NCI-H1417 treated with DMSO at 0.1 percent for 48 hours (cell line): ENCODE measurements at regions not wholly inside any gene's neighbourhood (a gene's known extent, or its start where the extent isn't known, plus 50 kb on each side); places are given as distances from the start of the nearest gene placed in this dataset.
"Not testable (repeated sequence)": the region's sequence is repeated elsewhere in the genome, so short reads cannot be mapped to it uniquely, and the experiment has no call there.

Experiments used
- DNase-seq: peaks from one replicate; lab custom pipeline; 2025; lab: John Stamatoyannopoulos, UW

DNA sequence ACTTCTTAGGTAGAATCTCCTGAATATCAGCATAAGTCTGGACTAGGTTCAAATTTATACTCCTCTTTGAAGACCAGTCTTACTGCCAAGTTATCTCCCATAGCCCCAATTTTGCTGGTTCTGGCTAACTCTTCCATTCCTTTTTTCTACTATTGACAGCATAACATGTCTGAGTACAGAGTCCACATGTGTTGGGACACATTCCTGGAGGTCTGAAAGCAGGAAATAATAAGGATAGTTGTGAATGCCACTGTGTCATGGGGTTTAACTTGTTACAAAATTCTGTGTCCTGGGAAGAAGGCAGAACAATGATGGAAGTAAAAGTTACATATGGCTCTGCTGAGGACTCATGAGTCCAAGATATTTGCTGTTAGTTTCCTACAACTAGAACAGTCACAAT is 57.4 kb upstream of the ZBTB20 start:
- DNase-seq: no peak

DNA sequence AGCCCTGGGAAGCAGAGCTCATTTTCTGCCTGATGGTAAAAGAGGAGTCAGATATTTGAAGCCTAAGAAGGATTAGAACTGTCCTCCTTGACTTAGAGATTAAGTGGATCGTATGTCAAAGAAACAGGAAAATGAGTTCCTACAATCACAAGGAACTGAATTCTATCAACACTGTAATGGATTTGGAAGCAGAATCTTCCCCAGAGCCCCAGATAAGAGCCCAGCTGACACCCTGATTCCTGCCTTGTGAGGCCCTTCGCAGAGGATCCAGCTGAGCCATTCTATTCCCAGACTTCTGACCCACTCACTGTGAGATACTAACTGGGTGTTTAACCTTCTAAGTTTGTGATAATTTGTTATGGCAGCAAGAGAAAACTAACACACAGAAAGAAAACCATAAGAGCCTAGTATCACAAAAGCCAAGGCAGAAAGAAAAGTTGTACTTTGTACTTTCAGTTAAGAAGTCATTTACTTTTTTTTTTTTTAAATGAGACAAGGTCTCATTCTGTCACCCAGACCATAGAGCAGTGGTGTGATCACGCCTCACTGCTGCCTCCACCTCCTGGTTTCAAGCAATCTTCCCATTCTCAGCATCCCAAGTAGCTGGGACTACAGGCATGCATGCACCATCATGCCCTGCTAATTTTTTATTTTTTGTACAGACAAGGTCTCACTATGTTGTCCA is 61.1 kb upstream of the ZBTB20 start:
- DNase-seq: no peak

DNA sequence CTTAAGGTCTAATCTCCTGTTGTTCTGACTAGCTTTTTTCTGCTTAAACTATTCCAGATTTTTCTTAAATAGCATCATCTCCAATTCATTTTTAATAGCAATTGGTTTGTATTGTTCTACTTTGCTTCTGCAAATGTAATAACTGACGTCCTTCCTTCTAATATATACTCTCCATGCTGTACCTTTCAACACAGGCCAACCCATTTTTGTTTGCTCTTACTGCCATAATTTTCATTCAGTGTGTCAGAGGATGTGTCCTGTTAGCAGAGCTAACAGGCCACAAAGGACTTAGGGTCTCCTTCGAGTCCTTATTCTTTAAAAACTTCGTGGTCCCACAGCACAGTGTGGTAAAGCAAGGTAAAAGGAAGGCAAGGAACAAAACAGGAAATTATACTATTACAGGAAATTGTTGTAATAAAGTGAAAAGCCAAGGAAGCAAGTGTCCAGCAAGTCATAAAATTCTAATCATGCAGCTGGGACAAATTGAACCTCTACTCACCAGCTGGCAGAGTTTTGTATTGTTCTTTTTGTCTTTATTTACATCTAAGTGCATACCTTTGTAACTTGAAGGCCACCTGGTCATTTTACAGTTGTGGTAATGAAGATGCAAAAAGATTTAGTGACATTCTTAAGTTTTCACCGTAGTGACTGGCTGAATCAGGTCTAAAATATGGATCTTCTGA is 64.9 kb upstream of the ZBTB20 start:
- DNase-seq: no peak

- no peak for DNase-seq
Measured at GRCh38 chr3:115212615-115213014, 65.5 kb upstream of the ZBTB20 start.

- DNase-seq: not testable (repeated sequence)
Measured at GRCh38 chr3:115213052-115213451, 66.0 kb upstream of the ZBTB20 start.

DNA sequence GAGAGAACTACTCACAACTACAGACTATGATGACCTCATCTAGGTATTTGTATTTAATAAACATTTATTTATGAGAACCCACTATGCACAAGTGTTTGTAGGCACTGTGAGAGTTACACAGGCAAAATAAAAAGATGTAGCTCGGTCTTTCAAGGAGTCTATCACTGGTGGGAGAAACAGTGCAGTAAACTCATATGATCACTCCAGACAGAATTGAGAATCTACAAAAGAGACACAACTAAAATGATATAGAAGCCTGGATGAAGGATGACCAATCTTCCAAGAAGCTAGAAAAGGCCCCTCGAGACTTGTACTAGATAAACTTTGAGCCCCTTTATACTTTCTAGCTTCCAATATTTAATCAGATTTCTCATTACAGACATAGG is 70.2 kb upstream of the ZBTB20 start:
- no peak for DNase-seq

GRCh38 chr3:115217678-115218451 is 70.8 kb upstream of the ZBTB20 start:
- peak; percentile 62 for DNase-seq

DNA sequence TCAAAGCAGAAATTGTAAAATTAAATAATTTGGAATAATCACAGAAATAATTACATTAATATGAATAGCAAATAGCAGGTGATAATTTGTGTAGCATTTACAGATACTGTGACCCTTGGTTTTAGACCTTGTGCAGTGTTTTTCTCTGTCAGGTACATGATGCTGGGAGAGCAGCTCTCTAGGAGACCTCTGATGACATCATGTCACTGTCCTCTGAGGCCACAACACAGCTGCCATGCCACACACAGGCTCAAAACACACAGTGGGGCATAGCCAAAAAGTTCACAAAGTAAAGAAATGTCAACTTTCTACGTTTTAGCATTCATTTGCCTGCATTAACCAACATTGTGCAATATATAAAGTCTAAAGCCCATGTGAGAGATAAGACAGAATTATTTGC is 71.8 kb upstream of the ZBTB20 start:
- DNase-seq: no peak

GRCh38 chr3:115224687-115225086 is 77.6 kb upstream of the ZBTB20 start:
- no peak for DNase-seq

GRCh38 chr3:115226844-115227445 is 79.9 kb upstream of the ZBTB20 start:
- no peak for DNase-seq

- DNase-seq: no peak
Measured at GRCh38 chr3:115227461-115227860, 80.4 kb upstream of the ZBTB20 start.

- no peak for DNase-seq
Measured at GRCh38 chr3:115228266-115228665, 81.2 kb upstream of the ZBTB20 start.

DNA sequence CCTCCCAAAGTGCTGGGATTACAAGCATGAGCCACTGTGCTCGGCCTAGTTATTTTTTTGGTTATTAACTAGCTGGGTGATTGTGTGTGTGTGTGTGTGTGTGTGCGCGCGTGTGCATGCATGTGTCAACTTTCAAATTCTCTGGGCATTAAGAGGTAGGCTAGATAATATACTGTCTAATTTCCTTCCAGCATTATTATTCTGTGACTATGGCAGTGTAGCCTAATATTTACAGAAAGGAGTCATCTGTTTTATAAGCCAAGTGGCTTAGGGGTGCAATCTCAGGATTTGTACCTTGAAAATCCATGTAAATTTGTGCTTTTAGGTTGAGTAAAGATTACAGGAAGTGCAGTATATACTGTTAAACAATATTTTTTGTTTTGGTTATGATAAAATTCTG is 85.1 kb upstream of the ZBTB20 start:
- DNase-seq: no peak

DNA sequence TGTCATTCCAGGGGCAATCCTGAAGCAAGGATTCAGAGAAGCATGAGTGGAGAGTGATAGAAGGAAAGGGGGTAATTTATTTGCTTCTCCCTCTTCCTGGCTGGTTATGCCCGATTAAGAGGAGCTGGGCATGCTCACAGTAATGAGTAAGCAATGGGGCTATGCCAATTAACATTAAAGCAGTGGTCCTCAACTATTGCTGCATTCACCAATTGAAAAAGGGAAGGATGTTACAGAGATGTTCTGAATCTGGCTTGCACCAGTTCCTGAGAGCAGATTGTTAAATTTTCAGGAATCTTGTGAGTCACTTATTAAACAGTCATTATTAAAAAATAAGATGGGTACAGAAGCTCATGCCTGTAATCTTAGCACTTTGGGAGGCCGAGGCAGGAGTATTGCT is 85.9 kb upstream of the ZBTB20 start:
- DNase-seq: no peak

DNA sequence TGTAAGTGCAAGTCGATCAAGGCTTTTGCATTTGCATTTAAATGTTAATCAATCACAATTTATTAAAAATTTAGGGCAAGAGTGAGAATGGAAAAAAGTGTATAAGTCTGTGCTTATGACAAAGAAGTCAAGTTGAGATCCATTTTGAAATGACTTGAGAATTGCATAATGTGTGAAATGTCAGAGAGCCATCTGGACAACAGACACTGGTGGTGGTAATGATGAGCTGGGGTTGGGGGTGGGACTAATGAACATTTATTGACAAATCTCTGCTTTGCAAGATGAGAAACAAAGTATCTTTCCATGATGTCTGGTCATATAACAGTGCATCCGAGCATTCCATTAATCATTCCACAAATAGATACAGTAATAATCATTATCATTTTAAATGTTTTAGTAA is 89.4 kb upstream of the ZBTB20 start:
- no peak for DNase-seq

- DNase-seq: peak; percentile 84
Measured at GRCh38 chr3:115239717-115240116, 92.6 kb upstream of the ZBTB20 start.

DNA sequence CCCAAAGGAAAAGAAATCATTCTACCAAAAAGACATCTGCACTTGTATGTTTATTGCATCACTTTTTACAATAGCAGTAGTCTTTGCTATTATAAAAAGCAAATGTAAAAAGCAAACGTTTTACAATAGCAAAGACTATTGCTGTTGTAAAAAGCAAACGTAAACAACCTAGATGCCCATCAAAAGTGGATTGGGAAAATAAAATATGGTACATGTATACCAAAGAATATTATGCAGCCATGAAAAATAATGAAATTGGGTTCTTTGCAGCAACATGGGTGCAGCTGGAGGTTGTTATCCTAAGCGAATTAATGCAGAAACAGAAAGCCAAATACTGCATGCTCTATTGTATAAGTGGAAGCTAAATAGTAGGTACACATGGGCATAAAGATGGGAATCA is 97.3 kb upstream of the ZBTB20 start:
- DNase-seq: no peak

- DNase-seq: no peak
Measured at GRCh38 chr3:115245438-115245837, 98.3 kb upstream of the ZBTB20 start.

GRCh38 chr3:115245899-115246298 is 98.8 kb upstream of the ZBTB20 start:
- DNase-seq: no peak

- DNase-seq: no peak
Measured at GRCh38 chr3:115246461-115247020, 99.5 kb upstream of the ZBTB20 start.

- no peak for DNase-seq
Measured at GRCh38 chr3:115248274-115248673, 101.2 kb upstream of the ZBTB20 start.

- DNase-seq: no peak
Measured at GRCh38 chr3:115251509-115251908, 104.4 kb upstream of the ZBTB20 start.
